ENCODE measurements at regions not wholly inside any gene's neighbourhood (a gene's known extent, or its start where the extent isn't known, plus 50 kb on each side); places are given as distances from the start of the nearest gene placed in this dataset.

DNA sequence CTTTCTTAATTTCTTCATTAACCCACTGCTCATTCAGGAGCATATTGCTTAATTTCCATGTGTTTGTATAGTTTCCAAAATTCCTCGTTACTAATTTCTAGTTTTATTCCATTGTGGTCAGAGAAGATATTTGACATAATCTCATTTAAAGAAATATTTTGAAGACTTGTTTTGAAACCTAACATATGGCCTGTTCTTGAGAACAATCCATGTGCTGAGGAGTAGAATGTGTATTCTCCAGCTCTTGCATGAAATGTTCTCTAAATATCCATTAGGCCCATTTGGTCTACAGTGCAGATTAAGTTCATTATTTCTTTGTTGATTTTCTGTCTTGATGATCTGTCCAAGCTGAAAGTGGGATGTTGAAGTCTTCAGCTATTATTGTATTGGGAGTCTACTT lies 251.7 kb downstream of the ALDH8A1 start:
- no peak for TF ChIP-seq CTCF (IDR thresholded peaks at IDR 0.05)
- no peak for TF ChIP-seq POLR2A (IDR thresholded peaks at IDR 0.05)

Measured in heart left ventricle (tissue), 13 donors.